ENCODE measurements at regions not wholly inside any gene's neighbourhood (a gene's known extent, or its start where the extent isn't known, plus 50 kb on each side); places are given as distances from the start of the nearest gene placed in this dataset.
"Not testable (repeated sequence)": the region's sequence is repeated elsewhere in the genome, so short reads cannot be mapped to it uniquely, and the experiment has no call there.

- DNase-seq: not testable (repeated sequence)
Measured at GRCh38 chr2:87592974-87593373, 154.9 kb upstream of the PLGLB2 start.

DNA sequence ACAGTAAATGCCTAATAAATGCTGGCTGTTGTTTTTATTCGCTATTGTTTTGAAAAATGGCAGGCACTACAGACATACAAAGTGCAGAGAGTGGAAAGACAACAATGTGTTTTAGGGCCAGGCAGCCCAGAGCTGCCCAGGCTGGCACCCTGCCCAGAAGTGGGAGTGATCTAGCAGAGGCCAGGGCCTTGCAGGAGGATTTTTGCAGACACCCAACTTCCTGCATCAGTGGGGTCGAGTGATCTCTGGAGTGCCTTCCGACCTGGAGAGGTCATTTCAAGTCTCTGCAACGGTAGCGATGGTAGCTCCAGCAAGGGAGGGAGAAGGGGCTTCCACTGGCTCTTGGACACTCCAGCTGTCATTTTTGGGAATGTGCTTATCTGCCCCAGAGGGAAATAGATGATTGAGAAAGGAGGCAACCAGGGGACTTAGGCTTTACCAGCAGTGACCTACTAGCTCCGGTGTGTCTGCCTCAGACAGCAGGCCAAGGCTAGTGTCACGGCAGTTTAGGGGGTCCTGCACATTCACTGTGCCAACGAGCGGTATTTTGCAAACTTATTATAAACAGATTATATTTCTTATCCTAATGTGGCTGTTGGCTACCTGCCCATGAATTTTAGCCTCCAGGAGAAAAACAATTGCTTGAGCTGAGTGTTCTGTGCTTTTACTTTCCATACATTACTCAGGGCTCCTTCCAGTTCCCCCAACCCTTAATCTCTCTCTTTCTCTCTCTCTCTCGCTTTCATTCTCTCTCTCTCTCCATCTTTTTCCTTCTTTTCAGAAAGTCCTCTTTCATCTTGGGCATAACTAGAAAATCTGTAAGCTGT, 153.9 kb upstream of the PLGLB2 start:
- DNase-seq: not testable (repeated sequence)

- not testable (repeated sequence) for DNase-seq
Measured at GRCh38 chr2:87594611-87594992, 153.3 kb upstream of the PLGLB2 start.

- DNase-seq: not testable (repeated sequence)
Measured at GRCh38 chr2:87595017-87595416, 152.9 kb upstream of the PLGLB2 start.

DNA sequence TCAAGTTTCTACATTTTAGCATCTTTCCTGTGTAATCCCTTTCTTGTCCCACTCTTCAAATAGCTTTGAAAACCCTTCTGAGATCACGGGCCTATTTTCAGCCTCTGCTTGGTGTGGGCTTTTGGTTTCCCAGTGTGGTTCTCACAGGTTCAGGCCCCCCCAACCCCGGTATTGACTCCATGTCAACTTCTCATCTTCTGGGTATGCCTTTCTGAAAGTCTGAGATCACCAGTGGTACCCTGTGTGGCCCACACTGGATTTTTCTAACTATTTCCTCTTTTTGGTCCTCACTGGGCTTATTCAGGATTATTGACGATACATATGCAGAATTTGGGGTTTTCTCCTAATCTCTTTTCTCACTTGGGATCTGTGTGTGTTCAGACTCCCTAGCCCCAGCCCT, 146.9 kb upstream of the PLGLB2 start:
- not testable (repeated sequence) for DNase-seq

- DNase-seq: not testable (repeated sequence)
Measured at GRCh38 chr2:87602118-87602517, 145.8 kb upstream of the PLGLB2 start.

- not testable (repeated sequence) for DNase-seq
Measured at GRCh38 chr2:87602728-87603127, 145.2 kb upstream of the PLGLB2 start.

DNA sequence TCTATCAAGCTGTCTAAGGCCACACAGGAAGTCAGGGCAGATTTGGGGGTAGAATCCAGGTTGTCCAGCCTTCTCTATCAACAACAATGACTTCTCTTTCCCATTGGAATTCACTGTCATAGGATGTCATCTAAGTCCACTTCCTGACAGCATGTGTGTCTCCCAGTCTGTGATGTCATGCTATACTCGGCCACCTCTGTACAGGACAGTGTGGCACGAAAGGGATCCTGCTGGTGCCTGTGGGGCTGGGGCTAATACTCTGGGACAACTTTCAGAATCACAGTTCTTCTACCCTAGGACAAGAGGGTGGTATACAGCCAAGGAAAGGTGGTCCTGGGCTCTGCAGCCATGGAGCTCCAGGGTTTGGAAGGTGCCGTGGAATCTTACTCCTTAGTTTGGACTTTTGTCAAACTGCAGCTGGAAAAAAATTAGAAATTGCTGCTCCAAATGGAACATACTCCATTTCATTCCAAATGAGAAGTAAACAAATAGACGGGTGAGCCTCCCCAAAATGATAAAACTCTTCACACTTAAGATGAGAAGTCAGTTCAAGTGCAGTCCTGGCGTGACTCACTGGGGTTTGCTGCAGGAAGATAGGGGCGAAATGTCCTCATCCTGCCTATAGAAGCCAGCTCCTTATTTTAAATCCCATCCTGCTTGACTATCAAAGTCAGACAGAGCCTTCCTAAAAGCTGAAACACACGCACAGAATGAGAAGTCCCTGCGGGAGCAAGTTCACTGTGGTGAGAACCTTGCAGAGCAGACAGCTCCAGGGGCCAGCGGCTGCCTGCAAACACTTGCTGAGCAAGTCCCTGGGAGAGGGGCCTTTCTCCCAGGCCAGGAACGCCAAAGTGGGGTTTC, 144.2 kb upstream of the PLGLB2 start:
- not testable (repeated sequence) for DNase-seq

DNA sequence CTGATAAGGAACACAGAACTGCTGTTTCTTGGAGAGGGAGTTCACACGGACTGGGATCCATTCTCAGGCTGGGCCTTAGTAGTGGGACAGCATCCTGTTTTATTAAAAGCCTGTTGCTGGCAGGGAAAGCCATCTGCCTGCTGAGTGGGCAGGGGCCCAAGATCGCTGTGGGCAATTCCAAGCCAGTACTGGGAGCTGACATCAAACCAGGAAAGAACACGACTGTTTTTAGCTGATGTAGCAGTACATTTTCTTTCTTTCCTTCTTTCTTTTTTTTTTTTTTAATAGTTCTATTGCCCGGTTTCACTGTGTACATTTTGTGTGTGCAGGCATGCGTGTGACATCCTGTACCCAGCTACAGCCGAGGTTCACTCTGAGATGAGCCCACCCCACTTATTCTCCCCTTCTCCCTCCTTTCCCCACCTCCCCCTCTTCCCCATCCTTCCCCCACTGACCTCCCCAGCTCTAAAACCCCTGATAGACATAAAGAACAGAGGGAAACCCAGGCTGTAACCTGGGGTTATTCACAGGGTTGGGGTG, 143.5 kb upstream of the PLGLB2 start:
- DNase-seq: not testable (repeated sequence)

- DNase-seq: not testable (repeated sequence)
Measured at GRCh38 chr2:87604980-87605379, 142.9 kb upstream of the PLGLB2 start.

- not testable (repeated sequence) for DNase-seq
Measured at GRCh38 chr2:87608377-87609166, 139.3 kb upstream of the PLGLB2 start.

- DNase-seq: not testable (repeated sequence)
Measured at GRCh38 chr2:87610974-87611373, 136.9 kb upstream of the PLGLB2 start.

DNA sequence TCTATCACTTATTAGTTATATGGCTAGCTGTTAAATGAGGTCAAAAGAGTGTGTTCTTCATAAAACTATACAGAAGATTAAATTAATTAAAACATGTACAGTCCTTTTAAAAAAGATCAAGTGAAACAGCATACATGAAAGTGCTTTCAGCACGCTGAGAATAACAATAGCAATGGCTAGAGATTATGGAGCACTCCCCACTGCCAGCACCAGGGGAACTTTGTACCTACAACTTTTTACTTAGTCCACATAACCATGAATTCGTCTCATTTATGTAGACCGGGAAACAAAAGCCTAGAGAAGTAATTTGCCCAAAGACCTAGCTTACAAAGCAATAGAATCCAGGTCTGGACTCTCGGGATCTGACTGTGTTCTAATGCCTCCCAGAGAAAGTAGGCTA, 136.5 kb upstream of the PLGLB2 start:
- DNase-seq: not testable (repeated sequence)

DNA sequence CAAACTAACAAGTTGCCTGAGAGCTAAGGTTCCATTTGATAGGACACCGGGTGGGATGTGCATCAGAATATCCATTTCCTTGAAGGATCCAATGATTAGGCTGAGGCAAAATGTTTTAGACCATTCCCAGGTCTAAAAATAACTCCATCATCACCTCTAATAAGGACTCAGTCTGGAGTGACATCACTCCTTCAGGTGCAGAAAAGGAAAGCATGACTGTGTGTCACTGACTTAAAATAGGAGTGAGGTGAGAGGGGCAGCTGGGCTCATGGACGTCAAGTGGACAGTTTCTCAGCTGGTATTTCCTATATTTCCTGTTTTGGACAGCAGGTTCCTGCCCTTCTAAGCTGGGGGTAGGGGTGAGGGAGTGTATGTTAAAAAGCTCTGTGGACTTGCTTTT, 135.9 kb upstream of the PLGLB2 start:
- DNase-seq: not testable (repeated sequence)

DNA sequence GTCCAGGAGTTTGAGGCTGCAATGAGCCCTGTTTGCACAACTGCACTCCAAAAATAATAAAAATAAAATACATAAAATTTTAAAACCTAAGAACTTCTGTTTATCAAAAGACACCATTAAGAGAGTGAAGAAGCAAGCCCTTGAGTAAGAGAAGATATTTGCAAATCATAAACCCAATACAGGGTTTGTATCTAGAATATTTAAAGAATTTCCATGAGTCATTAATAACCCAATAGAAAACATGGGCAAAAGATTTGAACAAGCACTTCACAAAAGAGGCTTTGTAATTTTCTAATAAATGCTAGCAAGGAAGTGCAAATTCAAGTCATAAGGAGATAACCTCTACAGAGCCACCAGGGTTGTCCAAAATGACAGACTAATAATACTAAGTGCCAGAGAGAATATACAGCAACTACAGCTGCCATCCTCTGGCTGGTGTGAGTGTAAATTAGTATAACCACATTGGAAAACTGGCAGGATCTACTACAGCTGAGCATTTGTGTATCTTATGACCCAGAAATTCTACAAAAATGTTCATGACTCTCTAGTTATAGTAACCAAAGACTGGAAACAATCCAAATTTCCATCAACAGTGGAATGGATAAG, 133.0 kb upstream of the PLGLB2 start:
- not testable (repeated sequence) for DNase-seq

- DNase-seq: not testable (repeated sequence)
Measured at GRCh38 chr2:87619121-87619520, 128.8 kb upstream of the PLGLB2 start.

- DNase-seq: not testable (repeated sequence)
Measured at GRCh38 chr2:87621139-87621538, 126.7 kb upstream of the PLGLB2 start.

- DNase-seq: not testable (repeated sequence)
Measured at GRCh38 chr2:87622720-87623119, 125.2 kb upstream of the PLGLB2 start.

DNA sequence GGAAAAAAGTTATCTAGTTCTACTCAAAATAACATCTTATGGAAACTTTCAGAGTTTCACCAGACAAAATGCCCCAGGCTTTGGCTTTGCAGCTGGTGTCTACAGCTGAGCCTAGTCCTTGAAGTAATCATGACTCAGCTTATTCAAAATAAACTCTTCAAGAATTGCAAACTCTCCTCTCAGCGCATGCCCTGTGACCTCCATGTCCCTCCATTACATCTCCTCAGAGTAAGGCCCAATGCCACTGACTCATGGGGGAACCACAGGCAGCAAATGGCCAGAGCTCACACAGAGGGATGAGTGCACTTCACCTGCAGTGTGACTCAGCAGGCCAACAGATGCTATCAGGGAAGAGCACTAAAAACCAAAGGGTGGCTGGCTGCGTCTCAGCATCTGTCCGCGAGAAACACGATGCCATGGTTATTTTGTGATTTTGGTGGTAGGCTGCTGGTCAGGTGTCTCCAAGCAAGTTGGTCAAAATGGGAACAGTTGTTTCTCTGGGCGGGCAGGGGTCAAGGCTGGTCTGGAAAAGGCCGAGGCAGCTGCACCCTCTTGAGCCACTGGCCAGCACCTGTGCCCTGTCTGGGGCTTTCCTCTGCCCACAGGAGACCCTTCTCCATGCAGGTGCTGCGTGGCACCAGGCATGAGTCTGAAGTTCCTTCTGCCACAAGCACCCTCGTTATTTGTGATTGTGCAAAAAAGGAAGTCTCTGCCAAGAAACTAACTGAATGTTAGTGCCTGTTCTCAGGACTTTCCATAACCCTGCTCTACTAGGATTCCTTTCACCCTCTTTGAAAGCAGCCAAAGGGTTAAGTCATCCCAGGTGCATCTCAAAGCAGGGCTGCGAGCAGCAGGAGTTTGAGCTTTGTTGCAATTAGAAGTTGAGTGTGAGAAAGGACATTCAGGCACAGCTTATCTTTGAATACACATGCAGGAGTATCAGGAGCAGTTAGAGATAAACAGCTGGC, 118.1 kb upstream of the PLGLB2 start:
- not testable (repeated sequence) for DNase-seq

GRCh38 chr2:87630892-87631291, 117.0 kb upstream of the PLGLB2 start:
- not testable (repeated sequence) for DNase-seq

DNA sequence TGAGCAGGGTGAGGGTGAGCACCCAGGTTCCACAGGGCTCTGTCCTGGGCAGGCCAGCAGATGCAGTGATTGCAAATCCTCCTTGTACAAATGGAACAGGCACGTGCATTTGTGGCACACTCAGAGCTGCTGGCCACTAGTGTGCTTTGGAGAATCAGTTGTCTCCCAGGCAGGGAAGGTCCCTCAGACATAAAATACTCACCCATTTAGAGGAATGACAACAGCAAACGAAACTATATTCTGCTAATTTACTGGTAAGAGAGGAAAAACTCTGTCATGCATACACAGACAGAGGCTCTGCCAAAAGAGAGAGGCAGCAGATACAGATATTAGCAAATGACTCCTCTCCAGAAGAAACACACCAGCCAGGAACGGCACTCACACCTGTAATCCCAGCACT, 116.5 kb upstream of the PLGLB2 start:
- DNase-seq: not testable (repeated sequence)
